NOMO-1 treated with DMSO at 0.1 percent for 48 hours (cell line): ENCODE measurements at regions not wholly inside any gene's neighbourhood (a gene's known extent, or its start where the extent isn't known, plus 50 kb on each side); places are given as distances from the start of the nearest gene placed in this dataset.
A peak's percentile ranks its signal among the peaks of the same experiment; 100 is the strongest.

Source experiments
- DNase-seq: peaks from one replicate; lab custom pipeline; 2025; ENCODE audit not compliant: unreplicated experiment; lab: John Stamatoyannopoulos, UW

DNA sequence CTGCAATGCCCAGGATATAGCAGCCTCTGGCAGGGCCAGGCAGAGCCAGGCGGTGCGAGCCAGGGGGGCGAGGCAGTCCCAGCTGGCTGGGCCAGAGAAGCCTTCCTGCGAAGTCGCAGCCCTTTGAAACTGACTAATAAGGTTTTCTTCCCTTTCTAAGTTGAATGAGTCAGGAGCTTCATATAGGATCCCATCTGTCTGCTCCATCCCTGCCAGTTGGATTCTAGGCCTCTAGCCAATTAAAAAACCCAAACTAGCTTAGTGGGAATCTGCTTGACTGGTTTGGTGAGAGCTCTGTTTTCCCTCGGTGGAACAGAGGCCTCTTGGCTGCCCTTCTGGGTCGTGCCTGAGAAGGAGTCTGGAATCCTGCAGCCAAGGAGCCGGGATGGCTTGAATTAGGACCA lies 70.1 kb upstream of the RAPGEF1 start:
- DNase-seq: no peak

GRCh38 chr9:131808291-131808690 lies 68.4 kb upstream of the RAPGEF1 start:
- DNase-seq: no peak

DNA sequence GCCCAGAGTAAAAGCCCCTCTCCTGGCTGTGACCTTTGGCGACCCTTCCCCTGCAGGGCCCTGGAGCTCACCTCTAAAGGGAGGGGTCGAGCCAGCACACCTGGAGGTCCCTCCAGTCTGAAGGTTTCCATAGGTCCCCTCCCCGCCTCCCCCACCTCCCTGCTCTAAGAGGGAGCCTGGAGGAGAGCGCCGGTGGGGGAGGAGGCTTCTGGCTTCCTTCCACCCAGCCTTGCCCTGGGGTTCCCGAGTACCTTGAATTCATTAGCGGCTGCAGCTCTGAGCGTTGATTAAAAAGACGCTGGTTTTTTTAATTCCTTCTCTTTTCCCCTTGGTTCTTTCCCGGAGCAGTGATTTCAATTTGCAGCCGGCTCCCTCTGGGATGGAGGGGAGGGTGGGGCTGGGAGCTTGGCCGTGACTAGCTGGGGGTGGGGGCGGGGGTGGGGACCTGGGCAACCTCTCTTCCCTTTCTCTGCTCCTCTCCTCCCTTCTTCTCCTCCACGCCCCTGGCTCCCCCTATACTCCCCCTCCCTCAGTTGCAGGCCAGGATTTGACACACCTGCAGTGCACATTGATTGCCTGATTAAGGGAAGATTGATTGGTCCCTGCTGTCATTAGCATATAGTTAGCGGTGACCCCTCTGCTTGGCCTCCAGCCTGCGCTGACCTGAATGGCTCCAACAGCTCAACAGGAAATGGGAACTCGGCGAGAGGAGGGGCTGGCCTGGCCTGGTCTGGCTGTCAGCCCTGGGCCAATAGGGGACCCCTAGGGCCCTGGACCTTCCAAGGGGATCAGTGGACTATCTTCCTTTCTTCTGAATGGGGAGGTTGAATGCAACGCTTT lies 67.5 kb upstream of the RAPGEF1 start:
- DNase-seq: no peak

DNA sequence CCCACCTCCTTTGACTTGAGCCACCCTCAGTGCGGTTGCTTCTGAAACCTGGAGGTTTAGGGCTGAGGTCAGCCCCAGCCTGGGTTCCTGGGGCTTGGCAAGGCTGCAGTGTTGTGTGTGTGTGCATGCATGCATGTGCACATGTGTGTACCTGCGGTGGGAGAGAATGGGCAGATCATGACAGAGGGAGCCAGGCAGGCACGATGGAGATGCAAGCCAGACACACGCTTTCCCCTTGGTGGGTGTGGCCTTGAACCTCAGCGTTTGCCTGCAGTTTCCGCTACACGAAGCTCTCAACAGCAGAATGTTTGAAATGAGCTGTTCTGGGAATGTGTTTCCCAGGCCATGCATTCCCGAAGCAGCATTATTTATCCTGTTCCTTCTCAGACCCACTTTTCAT lies 65.9 kb upstream of the RAPGEF1 start:
- no peak for DNase-seq

DNA sequence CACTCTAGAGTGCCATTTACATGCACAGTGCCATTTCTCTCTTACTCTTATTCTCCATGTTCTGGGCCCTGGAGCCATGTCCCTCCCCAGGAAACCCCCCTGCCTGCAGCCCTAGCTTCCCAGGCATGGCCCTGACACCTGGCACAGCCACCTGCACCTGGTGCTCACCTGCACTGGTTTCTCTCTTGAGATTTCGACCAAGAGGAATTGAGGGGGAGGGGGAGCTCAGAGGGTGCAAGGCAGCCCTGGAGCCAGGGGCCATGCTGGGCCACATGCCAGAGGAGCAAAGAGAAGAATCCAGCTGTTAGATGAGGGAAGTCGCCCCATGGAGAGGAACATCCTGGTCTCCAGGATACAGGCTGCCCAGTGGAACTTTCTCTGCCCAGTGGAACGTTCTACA lies 65.0 kb upstream of the RAPGEF1 start:
- no peak for DNase-seq

DNA sequence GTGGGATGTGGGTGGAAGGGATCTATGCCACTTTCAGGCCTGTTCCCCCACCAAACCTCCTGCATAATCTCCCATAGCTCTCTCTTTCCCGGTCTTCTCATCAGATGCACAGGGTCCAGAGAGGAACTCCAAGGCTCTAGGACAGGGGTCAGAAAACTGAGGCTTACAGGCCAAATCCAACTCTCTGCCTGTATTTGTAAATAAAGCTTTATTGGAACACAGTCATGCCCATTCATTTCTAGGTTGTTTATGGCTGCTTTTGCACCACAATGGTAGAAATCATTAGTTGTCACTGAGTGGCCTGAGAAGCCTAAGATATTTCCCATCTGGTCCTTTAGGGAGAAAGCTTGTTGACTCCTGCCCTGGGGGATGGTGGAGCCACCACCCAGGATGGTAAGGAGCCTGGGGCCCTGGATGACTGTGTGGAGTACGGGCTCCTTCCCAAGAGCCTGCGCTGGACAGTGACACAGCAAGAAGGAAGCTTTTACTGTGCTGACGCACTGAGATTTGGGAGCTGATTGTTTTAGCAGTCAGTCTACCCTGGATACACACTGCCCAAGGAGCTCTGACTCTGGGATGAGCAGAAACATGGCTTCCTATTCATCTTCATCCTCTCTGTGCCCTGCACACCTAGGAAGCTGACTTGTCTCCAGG lies 64.0 kb upstream of the RAPGEF1 start:
- DNase-seq: no peak

GRCh38 chr9:131801810-131802209 lies 61.9 kb upstream of the RAPGEF1 start:
- no peak for DNase-seq

DNA sequence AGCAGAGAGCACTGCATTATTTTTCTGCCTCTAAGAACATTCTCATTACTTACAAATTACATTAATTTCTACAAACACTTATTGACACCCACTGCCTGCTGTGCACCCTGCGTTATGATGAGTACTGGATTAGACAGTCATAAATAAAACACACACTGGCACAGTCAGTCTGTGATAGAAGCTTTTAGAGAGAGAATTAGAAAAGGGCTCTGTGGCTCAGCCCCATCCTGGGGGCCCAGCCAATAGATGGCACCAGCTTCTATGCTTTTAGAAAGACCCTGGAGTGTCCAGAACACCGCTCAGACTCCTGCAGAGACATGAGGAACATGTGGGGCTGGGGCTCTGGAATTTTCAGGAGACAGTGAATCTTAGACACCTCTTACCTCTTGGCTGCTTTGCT lies 61.0 kb upstream of the RAPGEF1 start:
- no peak for DNase-seq

DNA sequence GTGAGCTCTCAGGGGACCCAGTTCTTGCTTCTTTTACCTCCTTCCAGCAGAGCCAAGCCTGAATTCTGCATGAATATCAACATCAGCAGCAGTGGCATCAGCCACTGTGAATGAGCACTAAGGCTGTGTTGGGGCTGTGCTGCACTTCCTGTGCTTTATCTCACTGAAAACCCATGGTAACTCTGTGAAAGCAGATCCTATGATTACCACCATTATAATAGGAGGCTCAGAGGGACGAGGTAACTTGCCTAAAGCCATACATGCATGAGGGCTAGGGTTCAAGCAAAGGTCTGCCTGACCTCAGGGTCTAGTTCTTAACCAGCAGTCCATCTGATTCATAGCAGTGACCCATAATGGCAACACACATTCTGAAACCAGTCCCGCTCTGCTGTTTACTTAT lies 60.5 kb upstream of the RAPGEF1 start:
- DNase-seq: no peak

DNA sequence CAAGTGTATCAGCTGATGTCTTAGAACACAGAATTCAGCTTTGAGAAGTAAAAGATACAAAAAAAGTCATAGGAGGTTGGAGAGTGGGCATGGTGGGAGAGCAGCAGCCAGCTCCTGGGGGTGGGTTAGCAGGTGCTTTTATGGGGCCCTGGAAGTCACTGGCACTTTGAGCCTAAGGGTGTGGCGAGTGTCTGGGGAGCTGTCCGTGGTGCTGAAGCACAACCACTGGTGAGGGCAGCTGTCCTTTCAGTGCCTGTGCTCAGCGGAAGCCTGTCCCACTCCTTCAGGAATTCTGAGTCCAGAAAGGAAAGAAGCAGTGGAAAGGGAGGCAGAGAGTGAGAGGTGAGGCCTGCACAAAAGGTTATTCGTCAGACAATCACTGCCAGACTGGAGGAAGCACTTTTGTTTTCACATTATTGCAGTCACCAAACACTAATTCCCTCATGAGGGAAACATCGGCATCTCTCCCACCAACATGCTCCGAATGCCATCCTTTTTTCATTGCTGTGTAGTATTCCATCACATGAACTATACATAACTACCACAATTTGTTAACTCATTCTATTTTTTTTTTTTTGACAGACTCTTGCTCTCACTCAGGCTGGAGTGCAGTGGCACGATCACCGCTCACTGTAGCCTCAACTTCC lies 59.4 kb upstream of the RAPGEF1 start:
- DNase-seq: peak; percentile 16

DNA sequence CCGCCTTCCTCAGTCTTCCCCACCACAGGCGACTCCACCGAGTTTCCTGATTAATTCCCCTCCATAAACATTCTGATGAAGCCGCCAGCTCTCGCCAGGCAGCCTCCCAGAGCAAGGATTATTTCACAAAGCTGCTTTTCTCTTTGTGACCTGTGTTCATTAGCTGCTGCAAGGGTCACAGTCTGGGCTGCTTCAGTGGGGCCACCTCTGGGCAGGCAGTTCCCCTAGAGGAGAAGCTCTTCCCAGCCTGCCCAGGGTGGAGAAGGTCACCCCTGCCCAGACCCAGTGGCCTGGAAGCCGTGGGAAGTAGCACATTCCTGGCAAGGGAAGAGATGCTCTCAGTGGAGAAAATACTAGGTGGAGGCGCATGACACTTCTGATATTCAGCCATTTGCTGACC lies 58.4 kb upstream of the RAPGEF1 start:
- no peak for DNase-seq

GRCh38 chr9:131794393-131794792 lies 54.5 kb upstream of the RAPGEF1 start:
- DNase-seq: no peak

GRCh38 chr9:131791542-131792254 lies 51.8 kb upstream of the RAPGEF1 start:
- no peak for DNase-seq
